H1 (cell line): ENCODE measurements at regions not wholly inside any gene's neighbourhood (a gene's known extent, or its start where the extent isn't known, plus 50 kb on each side); places are given as distances from the start of the nearest gene placed in this dataset.

Experiments
- CBX5 ChIP-seq: fragments of 300-800, 300-1000 bp; sonication (generic); IDR thresholded peaks from 2 replicates; pipeline ENCODE4 v1.7.1; 2016; ENCODE audit warnings: antibody characterized with exemption, low read length, low read depth
- CHD2 ChIP-seq: IDR thresholded peaks from 2 replicates; pipeline ENCODE4 v1.6.1; 2012; ENCODE audit warnings: low read length, improper control_type of control experiment
- CHD7 ChIP-seq: fragments of 300-600 bp; sonication (generic); IDR thresholded peaks from 2 replicates; pipeline ENCODE4 v1.7.1; 2012; ENCODE audit warnings: low read length, moderate library complexity, mild to moderate bottlenecking, inconsistent platforms; ENCODE audit not compliant: insufficient replicate concordance
- KDM1A ChIP-seq: fragments of 200-600, 300-600 bp; sonication (generic); IDR thresholded peaks from 2 replicates; pipeline ENCODE4 v1.7.1; 2016; ENCODE audit warnings: mild to moderate bottlenecking, low read length, borderline replicate concordance
- POLR2A ChIP-seq, 2 experiments: IDR thresholded peaks; 1 replicate in 1 of 2; 2 replicates in 1 of 2; pipeline ENCODE4 v1.6.1; 2011; ENCODE audit warnings: low read depth in 2 of 2, low read length in 2 of 2, mild to moderate bottlenecking in 2 of 2; ENCODE audit errors: control extremely low read depth in 1 of 2
- RAD21 ChIP-seq, 2 experiments: IDR thresholded peaks in 1 of 2; conservative IDR thresholded peaks in 1 of 2; 2 replicates each; pipeline ENCODE4 v1.6.1; 2011; ENCODE audit warnings: low read depth in 2 of 2, low read length in 2 of 2, improper control_type of control experiment in 1 of 2, inconsistent platforms in 1 of 2, mild to moderate bottlenecking in 1 of 2, moderate library complexity in 1 of 2
- RBBP5 ChIP-seq: IDR thresholded peaks from 2 replicates; pipeline ENCODE4 v1.7.1; 2012; ENCODE audit warnings: low read depth, mild to moderate bottlenecking, inconsistent platforms, low read length, moderate library complexity, borderline replicate concordance
- SIX5 ChIP-seq: IDR thresholded peaks from 2 replicates; pipeline ENCODE4 v1.6.1; 2011; ENCODE audit warnings: mild to moderate bottlenecking, low read depth, low read length

- TF ChIP-seq CHD7 (no peak), CBX5 (no peak), SIX5 (no peak), POLR2A (IDR thresholded peaks at IDR 0.05; ENCODE audit: control extremely low read depth in 1 of 2, low read depth in 2 of 2, low read length in 2 of 2) (no peak), RBBP5 (no peak), RAD21 (IDR thresholded peaks at IDR 0.05 in 1 of 2, conservative IDR thresholded peaks at IDR 0.05 in 1 of 2; ENCODE audit: low read depth in 2 of 2, low read length in 2 of 2) (no peak), CHD2 (no peak), KDM1A (no peak)
- TF ChIP-seq, all 59 proteins: peak for 0
Measured at GRCh38 chr5:86684222-86684621, 66.5 kb downstream of the COX7C start (continued).
